GM12872 (cell line): ENCODE measurements at regions not wholly inside any gene's neighbourhood (a gene's known extent, or its start where the extent isn't known, plus 50 kb on each side); places are given as distances from the start of the nearest gene placed in this dataset.

ENCODE experiments used
- TF ChIP-seq, protein P1 (sequence below): IDR thresholded peaks from 3 replicates; pipeline ENCODE4 v1.5.1; 2011; ENCODE audit warnings: low read depth, mild to moderate bottlenecking, low read length, moderate library complexity; ENCODE audit not compliant: insufficient read depth

- TF ChIP-seq, protein P1, sequence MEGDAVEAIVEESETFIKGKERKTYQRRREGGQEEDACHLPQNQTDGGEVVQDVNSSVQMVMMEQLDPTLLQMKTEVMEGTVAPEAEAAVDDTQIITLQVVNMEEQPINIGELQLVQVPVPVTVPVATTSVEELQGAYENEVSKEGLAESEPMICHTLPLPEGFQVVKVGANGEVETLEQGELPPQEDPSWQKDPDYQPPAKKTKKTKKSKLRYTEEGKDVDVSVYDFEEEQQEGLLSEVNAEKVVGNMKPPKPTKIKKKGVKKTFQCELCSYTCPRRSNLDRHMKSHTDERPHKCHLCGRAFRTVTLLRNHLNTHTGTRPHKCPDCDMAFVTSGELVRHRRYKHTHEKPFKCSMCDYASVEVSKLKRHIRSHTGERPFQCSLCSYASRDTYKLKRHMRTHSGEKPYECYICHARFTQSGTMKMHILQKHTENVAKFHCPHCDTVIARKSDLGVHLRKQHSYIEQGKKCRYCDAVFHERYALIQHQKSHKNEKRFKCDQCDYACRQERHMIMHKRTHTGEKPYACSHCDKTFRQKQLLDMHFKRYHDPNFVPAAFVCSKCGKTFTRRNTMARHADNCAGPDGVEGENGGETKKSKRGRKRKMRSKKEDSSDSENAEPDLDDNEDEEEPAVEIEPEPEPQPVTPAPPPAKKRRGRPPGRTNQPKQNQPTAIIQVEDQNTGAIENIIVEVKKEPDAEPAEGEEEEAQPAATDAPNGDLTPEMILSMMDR: no peak
Observed at GRCh38 chr18:6639305-6639704, 90.2 kb upstream of the ARHGAP28 start.

DNA sequence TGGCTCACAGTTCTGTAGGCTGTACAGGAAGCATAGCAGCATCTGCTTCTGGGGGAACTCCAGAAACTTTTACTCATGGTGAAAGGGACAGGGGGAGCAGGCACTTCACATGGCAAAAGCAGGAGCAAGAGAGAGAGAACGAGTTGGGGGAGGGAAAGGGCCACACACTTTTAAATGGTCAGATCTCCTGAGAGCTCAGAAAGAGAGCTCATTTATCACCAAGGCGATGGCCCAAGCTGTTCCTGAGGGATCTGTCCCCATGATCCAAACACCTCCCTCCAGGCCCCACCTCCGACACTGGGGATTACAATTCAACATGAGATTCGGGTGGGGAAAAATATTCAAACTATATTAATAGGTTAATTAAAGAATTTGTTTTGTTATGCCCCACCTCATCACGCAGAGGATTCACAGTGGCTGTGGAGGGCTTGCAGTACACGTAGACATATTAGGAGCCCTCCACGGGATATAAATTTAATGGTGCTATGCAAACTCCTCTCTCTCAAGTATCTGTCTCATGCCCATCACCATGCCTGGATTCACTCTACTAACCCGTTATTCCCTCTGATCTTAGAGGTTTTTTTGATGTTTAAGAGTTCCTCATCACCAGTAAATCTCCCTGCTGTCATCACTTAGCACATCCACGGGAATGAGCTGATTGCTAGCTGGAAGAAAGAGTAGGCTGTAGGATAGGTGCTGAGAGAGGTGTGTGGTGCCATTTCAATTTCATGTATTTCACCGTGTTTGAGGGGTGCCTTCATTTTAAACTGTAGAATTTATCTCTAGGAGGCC, 84.5 kb upstream of the ARHGAP28 start:
- TF ChIP-seq, protein P1: no peak

- TF ChIP-seq, protein P1: no peak
Observed at GRCh38 chr18:6646801-6647200, 82.7 kb upstream of the ARHGAP28 start.

- TF ChIP-seq, protein P1: no peak
Observed at GRCh38 chr18:6648581-6648980, 80.9 kb upstream of the ARHGAP28 start.

DNA sequence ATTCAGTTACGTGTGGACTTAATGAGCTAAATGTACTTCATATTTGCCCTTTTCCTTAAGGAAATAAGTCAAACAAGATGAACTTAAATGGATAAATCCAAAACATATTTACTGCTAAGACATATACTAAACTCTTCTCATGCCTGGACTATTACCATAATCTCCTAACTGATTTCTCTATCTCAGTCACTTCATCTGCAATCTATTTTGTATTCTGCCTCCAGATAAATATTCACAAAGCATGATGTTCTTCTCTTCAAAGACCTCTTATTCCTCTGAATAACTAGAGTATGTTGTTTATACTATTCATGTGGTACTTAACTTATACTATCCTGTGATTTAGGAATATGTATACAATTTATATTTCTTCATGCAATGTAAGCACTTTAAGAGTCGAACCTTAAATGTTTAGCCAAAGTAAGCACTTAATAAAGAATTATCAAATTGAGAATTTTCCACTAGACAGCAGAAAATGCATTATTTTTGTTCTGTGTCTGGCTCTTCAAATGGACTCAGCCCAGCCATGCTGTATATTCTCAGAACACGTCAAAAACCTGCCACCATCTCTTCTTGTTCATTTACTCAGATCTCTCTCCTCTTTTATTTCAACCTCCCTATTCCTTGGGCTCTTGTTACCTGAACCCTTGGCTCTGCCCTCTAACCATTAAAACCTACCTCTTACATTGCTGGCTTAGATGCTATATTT, 79.9 kb upstream of the ARHGAP28 start:
- TF ChIP-seq, protein P1: no peak

GRCh38 chr18:6650127-6650507, 79.4 kb upstream of the ARHGAP28 start:
- TF ChIP-seq, protein P1: no peak

GRCh38 chr18:6650747-6651146, 78.8 kb upstream of the ARHGAP28 start:
- TF ChIP-seq, protein P1: no peak
